ENCODE measurements at regions not wholly inside any gene's neighbourhood (a gene's known extent, or its start where the extent isn't known, plus 50 kb on each side); places are given as distances from the start of the nearest gene placed in this dataset.
"Not testable (repeated sequence)": the region's sequence is repeated elsewhere in the genome, so short reads cannot be mapped to it uniquely, and the experiment has no call there.

DNA sequence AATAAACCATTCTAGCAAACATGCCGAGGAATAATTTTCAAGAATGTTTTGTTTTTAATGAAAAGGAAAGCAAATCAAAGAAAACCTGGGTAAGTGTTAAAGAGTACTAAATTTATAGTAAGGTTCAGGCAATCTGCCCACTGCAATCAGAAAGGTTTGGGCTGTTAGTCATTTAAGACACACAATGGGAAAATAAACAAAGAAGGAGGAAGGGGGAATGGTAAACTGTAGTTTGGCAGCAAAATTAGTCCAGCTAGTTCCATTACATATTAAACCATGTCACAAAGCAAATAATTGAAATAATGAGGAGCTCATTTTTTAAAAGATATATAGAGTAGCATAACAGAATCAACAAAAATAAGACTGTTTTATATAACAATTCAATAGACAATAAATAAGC, 87.5 kb upstream of the COPS8 start:
- DNase-seq (ENCODE audit: insufficient read length, low spot score): no peak
- TF ChIP-seq PAX5 (IDR thresholded peaks at IDR 0.05; ENCODE audit: insufficient read depth, low read length, severe bottlenecking): no peak
- TF ChIP-seq POLR2A (IDR thresholded peaks at IDR 0.05; ENCODE audit: low read depth, low read length): no peak
- TF ChIP-seq TAF1 (IDR thresholded peaks at IDR 0.05; ENCODE audit: low read depth, low read length): no peak
- TF ChIP-seq POU2F2 (IDR thresholded peaks at IDR 0.05; ENCODE audit: low read depth, low read length): no peak
- no peak for TF ChIP-seq SPI1 (IDR thresholded peaks at IDR 0.05; ENCODE audit: low read depth, low read length)
- TF ChIP-seq POLR2AphosphoS5 (IDR thresholded peaks at IDR 0.05; ENCODE audit: low read depth, low read length): no peak
- no peak for FAIRE-seq

DNA sequence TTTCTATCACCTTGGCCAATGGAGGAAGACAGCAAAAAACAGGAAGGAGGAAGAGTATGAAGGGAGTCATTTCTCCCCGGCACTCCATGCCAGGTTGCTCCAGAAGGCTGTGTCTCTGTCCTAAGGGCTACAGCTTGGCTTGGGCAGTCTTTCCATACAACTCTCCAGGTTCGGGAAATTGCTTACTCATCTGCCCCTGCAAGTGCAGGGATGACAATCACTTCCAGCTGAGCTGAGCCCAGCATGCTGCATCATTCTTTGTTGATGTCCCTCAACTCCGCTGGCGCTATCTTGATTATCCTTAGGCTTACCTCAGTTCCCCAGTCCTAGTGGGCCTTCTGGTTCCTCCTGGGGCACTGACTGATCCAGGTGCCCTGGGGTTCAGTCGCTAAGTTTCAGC, 86.9 kb upstream of the COPS8 start:
- no peak for FAIRE-seq
- no peak for DNase-seq (ENCODE audit: insufficient read length, low spot score)
- no peak for TF ChIP-seq POU2F2 (IDR thresholded peaks at IDR 0.05; ENCODE audit: low read depth, low read length)
- no peak for TF ChIP-seq PAX5 (IDR thresholded peaks at IDR 0.05; ENCODE audit: insufficient read depth, low read length, severe bottlenecking)
- no peak for TF ChIP-seq POLR2A (IDR thresholded peaks at IDR 0.05; ENCODE audit: low read depth, low read length)
- no peak for TF ChIP-seq POLR2AphosphoS5 (IDR thresholded peaks at IDR 0.05; ENCODE audit: low read depth, low read length)
- no peak for TF ChIP-seq TAF1 (IDR thresholded peaks at IDR 0.05; ENCODE audit: low read depth, low read length)
- TF ChIP-seq SPI1 (IDR thresholded peaks at IDR 0.05; ENCODE audit: low read depth, low read length): no peak

DNA sequence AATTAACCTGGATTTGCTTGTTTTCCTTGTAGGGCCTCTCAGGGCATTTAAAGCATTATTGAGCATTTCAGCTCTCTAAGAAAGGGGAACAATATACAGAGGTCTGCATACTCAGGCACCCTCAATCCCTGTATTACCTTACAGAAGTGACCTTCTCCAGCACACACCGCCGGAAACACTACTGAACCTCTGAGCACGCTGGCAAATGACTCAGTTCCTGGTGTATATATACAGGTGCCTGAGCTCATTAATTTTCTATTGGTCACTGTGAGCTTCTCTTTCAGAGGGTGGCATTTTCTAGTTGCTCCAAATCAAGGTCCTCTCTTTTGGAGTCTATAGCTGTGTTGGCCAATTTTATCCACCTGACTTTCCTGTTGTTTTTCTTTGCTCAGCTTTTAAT, 85.2 kb upstream of the COPS8 start:
- FAIRE-seq (no peak), DNase-seq (ENCODE audit: insufficient read length, low spot score) (no peak)
- TF ChIP-seq PAX5 (IDR thresholded peaks at IDR 0.05; ENCODE audit: insufficient read depth, low read length, severe bottlenecking) (no peak), POLR2A (IDR thresholded peaks at IDR 0.05; ENCODE audit: low read depth, low read length) (no peak), TAF1 (IDR thresholded peaks at IDR 0.05; ENCODE audit: low read depth, low read length) (no peak), POU2F2 (IDR thresholded peaks at IDR 0.05; ENCODE audit: low read depth, low read length) (no peak), POLR2AphosphoS5 (IDR thresholded peaks at IDR 0.05; ENCODE audit: low read depth, low read length) (no peak), SPI1 (IDR thresholded peaks at IDR 0.05; ENCODE audit: low read depth, low read length) (no peak)

DNA sequence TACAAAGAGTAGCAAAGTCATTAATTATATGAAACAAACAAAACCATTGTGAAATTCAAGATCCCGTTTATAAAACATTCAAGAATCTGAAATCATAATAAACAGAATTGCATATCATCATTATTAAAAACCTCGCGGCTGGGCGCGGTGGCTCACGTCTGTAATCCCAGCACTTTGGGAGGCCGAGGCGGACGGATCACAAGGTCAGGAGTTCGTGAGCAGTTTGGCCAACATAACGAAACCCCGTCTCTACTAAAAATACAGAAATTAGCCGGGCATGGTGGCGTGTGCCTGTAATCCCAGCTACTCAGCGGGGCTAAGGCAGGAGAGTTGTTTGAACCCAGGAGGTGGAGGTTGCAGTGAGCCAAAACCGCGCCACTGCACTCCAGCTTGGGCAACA, 80.3 kb upstream of the COPS8 start:
- DNase-seq (ENCODE audit: insufficient read length, low spot score); FAIRE-seq: not testable (repeated sequence)

DNA sequence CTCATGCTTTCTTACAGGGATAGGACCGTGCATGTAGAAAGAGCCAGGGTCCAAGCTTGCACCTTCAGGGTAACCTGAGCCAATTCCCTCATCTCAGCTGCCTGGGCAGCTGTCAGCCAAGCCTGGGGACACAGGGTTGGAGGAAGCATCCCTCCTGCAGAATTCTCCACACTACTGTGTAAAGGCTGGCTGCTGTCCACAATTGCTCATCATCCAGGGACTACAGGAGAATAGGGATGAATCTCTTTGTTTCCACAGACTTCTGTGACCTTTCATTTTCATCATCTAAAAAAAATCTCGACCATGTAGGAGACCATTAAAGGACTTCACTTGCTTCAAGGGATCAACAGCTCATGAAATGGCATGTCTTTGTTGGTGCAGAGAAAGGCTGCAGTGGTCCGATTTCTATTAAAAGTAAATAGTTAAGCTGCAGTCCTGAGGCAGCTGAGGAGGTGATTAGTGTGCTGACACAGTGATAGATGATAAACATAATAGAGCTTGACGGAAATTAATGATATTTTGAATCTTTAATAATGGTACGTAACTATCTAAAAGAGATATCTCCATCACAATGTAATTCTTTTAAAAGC, 74.4 kb upstream of the COPS8 start:
- TF ChIP-seq PAX5 (IDR thresholded peaks at IDR 0.05; ENCODE audit: insufficient read depth, low read length, severe bottlenecking) (no peak), POLR2AphosphoS5 (IDR thresholded peaks at IDR 0.05; ENCODE audit: low read depth, low read length) (no peak), POLR2A (IDR thresholded peaks at IDR 0.05; ENCODE audit: low read depth, low read length) (no peak), TAF1 (IDR thresholded peaks at IDR 0.05; ENCODE audit: low read depth, low read length) (no peak), POU2F2 (IDR thresholded peaks at IDR 0.05; ENCODE audit: low read depth, low read length) (no peak), SPI1 (IDR thresholded peaks at IDR 0.05; ENCODE audit: low read depth, low read length) (no peak)
- no peak for FAIRE-seq

DNA sequence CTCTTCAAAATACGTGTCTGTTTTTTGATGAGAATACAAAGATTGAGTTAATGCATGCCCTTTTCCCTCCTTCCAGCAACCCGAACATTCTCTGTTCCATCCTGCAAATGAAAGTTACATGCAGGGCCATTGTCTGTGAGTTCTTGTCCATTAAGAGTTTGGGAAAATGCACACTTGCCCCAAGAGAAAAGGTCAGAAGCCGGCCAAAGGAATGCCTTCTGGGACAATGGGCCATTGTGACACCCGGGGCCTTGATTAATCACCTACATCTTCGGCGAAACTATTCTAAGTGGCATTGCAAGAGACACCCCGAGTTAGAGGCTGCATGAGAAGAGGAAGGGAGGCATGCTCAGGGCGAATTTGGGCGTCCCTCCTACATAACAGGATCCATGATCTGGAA, 73.7 kb upstream of the COPS8 start:
- DNase-seq (ENCODE audit: insufficient read length, low spot score) (no peak), FAIRE-seq (no peak)
- no peak for TF ChIP-seq POLR2AphosphoS5 (IDR thresholded peaks at IDR 0.05; ENCODE audit: low read depth, low read length)
- no peak for TF ChIP-seq POLR2A (IDR thresholded peaks at IDR 0.05; ENCODE audit: low read depth, low read length)
- no peak for TF ChIP-seq SPI1 (IDR thresholded peaks at IDR 0.05; ENCODE audit: low read depth, low read length)
- TF ChIP-seq PAX5 (IDR thresholded peaks at IDR 0.05; ENCODE audit: insufficient read depth, low read length, severe bottlenecking): no peak
- TF ChIP-seq TAF1 (IDR thresholded peaks at IDR 0.05; ENCODE audit: low read depth, low read length): no peak
- no peak for TF ChIP-seq POU2F2 (IDR thresholded peaks at IDR 0.05; ENCODE audit: low read depth, low read length)

More for the DNA sequence above, 74.4 kb upstream of the COPS8 start:
- no peak for DNase-seq (ENCODE audit: insufficient read length, low spot score)

DNA sequence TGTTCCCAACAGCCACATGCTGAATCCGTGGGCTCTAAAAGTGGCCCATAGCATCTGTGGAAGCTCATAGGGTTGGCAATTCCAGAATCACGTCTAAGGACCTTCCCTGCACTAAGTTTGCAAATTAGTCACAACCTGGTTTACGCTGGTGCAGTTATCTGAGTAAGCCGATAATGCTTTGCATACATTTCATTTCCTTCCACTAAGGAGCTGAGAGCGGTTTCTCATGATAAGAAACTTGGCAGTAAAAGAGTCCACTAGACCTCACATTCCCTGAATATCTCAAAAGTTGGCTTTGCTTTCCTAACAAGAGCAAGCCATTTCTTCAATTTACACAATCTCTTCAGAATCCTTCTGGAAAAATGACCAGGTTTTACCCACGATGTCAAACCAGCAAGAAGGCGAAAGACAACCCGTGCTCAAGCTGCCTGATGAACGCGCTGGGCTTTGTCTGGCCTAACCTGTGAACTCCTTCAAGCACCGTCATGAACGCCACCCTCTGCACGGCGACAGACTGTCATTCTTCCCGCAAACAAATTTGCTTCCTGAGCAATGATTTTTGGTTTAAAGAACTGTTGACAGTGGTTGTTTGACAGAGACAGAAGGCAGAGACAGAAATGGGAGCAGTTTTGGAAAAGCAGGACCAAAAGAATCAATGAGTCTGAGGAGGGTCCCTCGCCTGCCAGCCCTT, 73.0 kb upstream of the COPS8 start:
- FAIRE-seq: no peak
- no peak for TF ChIP-seq SPI1 (IDR thresholded peaks at IDR 0.05; ENCODE audit: low read depth, low read length)

DNA sequence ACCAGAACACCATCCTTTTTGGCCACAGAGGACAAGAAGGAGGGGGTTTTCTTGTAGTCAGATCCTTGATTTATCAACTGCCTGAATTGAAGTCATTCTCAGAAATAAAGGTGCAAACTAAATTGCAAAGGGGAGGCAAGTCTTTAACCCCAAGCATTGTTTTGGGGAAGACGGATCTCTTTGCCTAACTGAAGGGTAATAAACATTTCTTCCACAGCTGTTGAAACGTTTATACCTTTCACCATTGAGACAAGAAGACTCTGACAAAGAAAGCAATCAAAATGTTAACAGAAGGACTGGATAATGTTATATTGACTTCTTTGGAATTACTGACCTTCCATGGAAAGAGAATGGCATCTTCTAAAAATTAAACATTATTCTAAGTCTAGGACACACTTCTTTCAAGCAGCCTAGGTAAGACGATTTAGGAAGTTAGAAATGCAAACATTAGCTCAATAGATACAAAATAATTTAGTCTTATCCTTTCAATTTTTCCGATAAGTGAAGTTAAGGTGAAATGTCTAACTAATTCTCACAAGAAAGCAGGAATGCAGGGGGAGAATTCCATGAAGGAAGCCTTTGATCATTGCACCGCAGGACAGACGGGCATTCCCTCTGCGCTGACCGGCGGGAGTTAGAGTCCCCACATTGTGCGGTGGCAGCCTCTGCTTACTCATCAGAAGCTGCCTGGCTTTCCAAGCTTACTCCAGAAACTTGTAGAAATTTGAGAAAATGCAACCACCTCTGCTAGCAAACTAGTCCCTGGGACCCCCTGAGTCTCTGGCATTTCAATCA, 69.4 kb upstream of the COPS8 start:
- TF ChIP-seq POLR2AphosphoS5 (IDR thresholded peaks at IDR 0.05; ENCODE audit: low read depth, low read length): no peak
- no peak for TF ChIP-seq POU2F2 (IDR thresholded peaks at IDR 0.05; ENCODE audit: low read depth, low read length)
- TF ChIP-seq SPI1 (IDR thresholded peaks at IDR 0.05; ENCODE audit: low read depth, low read length): no peak
- no peak for TF ChIP-seq POLR2A (IDR thresholded peaks at IDR 0.05; ENCODE audit: low read depth, low read length)
- no peak for TF ChIP-seq TAF1 (IDR thresholded peaks at IDR 0.05; ENCODE audit: low read depth, low read length)
- no peak for TF ChIP-seq PAX5 (IDR thresholded peaks at IDR 0.05; ENCODE audit: insufficient read depth, low read length, severe bottlenecking)
- FAIRE-seq: no peak
- no peak for DNase-seq (ENCODE audit: insufficient read length, low spot score)

More for the DNA sequence above, 73.0 kb upstream of the COPS8 start:
- DNase-seq (ENCODE audit: insufficient read length, low spot score): no peak

DNA sequence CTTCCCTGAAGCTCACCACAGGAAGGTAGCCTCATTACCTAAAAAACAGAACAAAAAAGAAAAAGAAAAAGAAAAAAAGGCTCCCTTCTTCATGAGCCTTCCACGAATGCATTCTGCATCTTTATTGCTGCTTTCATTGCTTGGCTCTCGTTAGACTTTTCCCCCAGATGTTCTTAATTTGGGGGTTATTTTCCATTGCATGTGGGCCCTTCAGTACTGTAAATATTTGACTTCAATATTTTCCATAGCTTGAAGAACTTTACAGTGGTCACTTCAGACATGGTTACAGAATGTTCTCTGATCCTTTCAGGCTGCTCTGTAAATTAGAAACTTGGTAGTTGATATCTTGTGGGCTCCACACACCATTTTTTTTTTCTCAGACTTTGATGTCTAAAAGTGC, 65.6 kb upstream of the COPS8 start:
- TF ChIP-seq PAX5 (IDR thresholded peaks at IDR 0.05; ENCODE audit: insufficient read depth, low read length, severe bottlenecking) (no peak), TAF1 (IDR thresholded peaks at IDR 0.05; ENCODE audit: low read depth, low read length) (no peak), POLR2AphosphoS5 (IDR thresholded peaks at IDR 0.05; ENCODE audit: low read depth, low read length) (no peak), SPI1 (IDR thresholded peaks at IDR 0.05; ENCODE audit: low read depth, low read length) (no peak), POU2F2 (IDR thresholded peaks at IDR 0.05; ENCODE audit: low read depth, low read length) (no peak), POLR2A (IDR thresholded peaks at IDR 0.05; ENCODE audit: low read depth, low read length) (no peak)
- DNase-seq (ENCODE audit: insufficient read length, low spot score): no peak
- no peak for FAIRE-seq
